CD8-positive, alpha-beta memory T cell (primary cell): ENCODE measurements at regions not wholly inside any gene's neighbourhood (a gene's known extent, or its start where the extent isn't known, plus 50 kb on each side); places are given as distances from the start of the nearest gene placed in this dataset.

Experiments used
- CTCF ChIA-PET: fragments of 350-600 bp; sonication (Branson Sonifier 250); formaldehyde crosslinking; loops from one replicate; lab custom pipeline; 2021; ENCODE audit warnings: antibody characterized with exemption; lab: Charles Lee
- POLR2A ChIA-PET: fragments of 350-600 bp; sonication (Branson Sonifier 250); formaldehyde crosslinking; loops from one replicate; lab custom pipeline; 2021; ENCODE audit warnings: antibody characterized with exemption; lab: Charles Lee
- DNase-seq, 5 donors: peaks; one replicate each; pipeline versions ENCODE4 v3.0.0 to v3.0.0-alpha.2; 2020 to 2022; ENCODE audit warnings: mixed read lengths in 1 of 5
- H3K27ac ChIP-seq: one replicate; pipeline ENCODE4 v1.7.0; 2013; ENCODE audit warnings: low read depth, mild to moderate bottlenecking, low read length, moderate library complexity
- H3K27me3 ChIP-seq: 2 replicates; pipeline ENCODE4 v1.7.0; 2013; ENCODE audit warnings: low read length, mild to moderate bottlenecking; ENCODE audit not compliant: insufficient read depth, poor library complexity, severe bottlenecking
- H3K36me3 ChIP-seq: 2 replicates; pipeline ENCODE4 v1.7.0; 2013; ENCODE audit warnings: mild to moderate bottlenecking, low read length, moderate library complexity; ENCODE audit not compliant: insufficient read depth
- H3K4me1 ChIP-seq: 2 replicates; pipeline ENCODE4 v1.7.0; 2013; ENCODE audit warnings: mild to moderate bottlenecking, low read length, moderate library complexity; ENCODE audit not compliant: insufficient read depth
- H3K4me3 ChIP-seq: 2 replicates; pipeline ENCODE4 v1.7.0; 2013; ENCODE audit warnings: mild to moderate bottlenecking, low read length
- H3K9me3 ChIP-seq: 2 replicates; pipeline ENCODE4 v1.7.0; 2013; ENCODE audit warnings: mild to moderate bottlenecking, low read length
- H3K27ac Mint-ChIP-seq, 8 donors: one replicate each; pipeline ENCODE4 v1.8.0; 2020 to 2021; ENCODE audit warnings: mixed read lengths in 8 of 8, mild to moderate bottlenecking in 6 of 8, inconsistent platforms in 3 of 8, moderate library complexity in 3 of 8
- H3K27me3 Mint-ChIP-seq, 2 donors: one replicate each; pipeline ENCODE4 v1.8.0; 2020 to 2021; ENCODE audit warnings: mixed read lengths in 2 of 2, mild to moderate bottlenecking in 1 of 2, moderate library complexity in 1 of 2
- H3K36me3 Mint-ChIP-seq, 3 donors: one replicate each; pipeline ENCODE4 v1.8.0; 2020 to 2021; ENCODE audit warnings: mixed read lengths in 3 of 3, inconsistent platforms in 1 of 3, mild to moderate bottlenecking in 1 of 3
- H3K4me1 Mint-ChIP-seq, 3 donors: one replicate each; pipeline ENCODE4 v1.8.0; 2020 to 2021; ENCODE audit warnings: mixed read lengths in 3 of 3, inconsistent platforms in 1 of 3, mild to moderate bottlenecking in 1 of 3
- H3K4me3 Mint-ChIP-seq, 7 donors: one replicate each; pipeline ENCODE4 v1.8.0; 2020 to 2021; ENCODE audit warnings: mixed read lengths in 7 of 7, mild to moderate bottlenecking in 6 of 7, moderate library complexity in 4 of 7, inconsistent platforms in 2 of 7
- H3K9me3 Mint-ChIP-seq, 5 donors: one replicate each; pipeline ENCODE4 v1.8.0; 2020 to 2022; ENCODE audit warnings: mixed read lengths in 5 of 5, mild to moderate bottlenecking in 3 of 5, moderate library complexity in 2 of 5, inconsistent platforms in 1 of 5

- CTCF ChIA-PET = no interaction called here
- H3K27me3 Mint-ChIP-seq = no peaks in the 10 kb centered on the region
Observed at GRCh38 chr16:65469116-65469515, 347.3 kb upstream of the CDH11 start.

GRCh38 chr16:65468133-65468532 lies 346.3 kb upstream of the CDH11 start:
- no peak overlapping the region for H3K4me3 ChIP-seq
- ChIA-PET POLR2A (no interaction called here), CTCF (no interaction called here)
- peaks cover 0 to 21% (median 3%) of the 10 kb centered on the region in 5 donors for H3K9me3 Mint-ChIP-seq
- H3K27ac ChIP-seq = no peak overlapping the region
- no peak for DNase-seq
- no peaks in the 10 kb centered on the region for H3K36me3 Mint-ChIP-seq
- H3K9me3 ChIP-seq = no peaks in the 10 kb centered on the region
- no peaks in the 10 kb centered on the region for H3K4me1 ChIP-seq
- H3K36me3 ChIP-seq = no peaks in the 10 kb centered on the region
- H3K27ac Mint-ChIP-seq = no peak overlapping the region
- no peak overlapping the region for H3K4me3 Mint-ChIP-seq
- no peaks in the 10 kb centered on the region for H3K27me3 Mint-ChIP-seq
- H3K4me1 Mint-ChIP-seq = no peaks in the 10 kb centered on the region
- H3K27me3 ChIP-seq = no peaks in the 10 kb centered on the region

More at GRCh38 chr16:65469116-65469515, 347.3 kb upstream of the CDH11 start:
- H3K4me1 Mint-ChIP-seq = no peaks in the 10 kb centered on the region
- Histone ChIP-seq H3K27me3 (no peaks in the 10 kb centered on the region), H3K36me3 (no peaks in the 10 kb centered on the region), H3K27ac (no peak overlapping the region), H3K9me3 (no peaks in the 10 kb centered on the region), H3K4me3 (no peak overlapping the region), H3K4me1 (no peaks in the 10 kb centered on the region)
- POLR2A ChIA-PET = no interaction called here
- peaks cover 2 to 22% (median 4%) of the 10 kb centered on the region in 5 donors for H3K9me3 Mint-ChIP-seq
- DNase-seq = no peak
- no peak overlapping the region for H3K4me3 Mint-ChIP-seq
- no peak overlapping the region for H3K27ac Mint-ChIP-seq
- H3K36me3 Mint-ChIP-seq = no peaks in the 10 kb centered on the region

DNA sequence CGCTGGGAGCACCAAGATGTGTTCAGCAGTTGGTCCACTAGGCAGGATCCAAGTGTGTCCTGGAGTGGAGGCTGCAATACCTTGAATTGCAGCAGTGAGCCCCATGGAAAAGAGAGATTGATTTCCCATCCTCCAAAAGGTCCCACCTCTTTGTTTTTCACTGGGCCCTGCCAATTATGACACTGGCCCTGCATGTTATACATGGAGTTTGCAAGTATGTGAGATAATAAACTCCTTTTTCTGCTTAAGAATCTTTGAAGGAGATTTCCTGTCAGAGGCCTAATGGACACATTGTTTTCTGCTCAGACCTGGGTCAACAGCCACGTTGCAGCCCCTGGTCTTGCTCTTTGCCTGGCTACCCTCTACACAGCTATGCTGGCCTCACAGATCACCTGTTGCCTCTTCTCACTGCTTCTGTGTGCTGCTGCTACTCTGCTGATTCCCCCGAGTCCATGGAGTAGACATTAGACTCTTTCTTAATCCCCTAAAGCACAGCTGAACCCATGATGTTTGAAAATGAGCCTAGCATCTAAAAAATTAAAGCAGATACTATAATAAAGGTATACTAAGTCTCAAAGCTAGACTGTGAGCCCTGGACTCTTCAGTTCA lies 341.9 kb upstream of the CDH11 start:
- Histone ChIP-seq H3K27me3 (no peaks in the 10 kb centered on the region), H3K4me1 (no peaks in the 10 kb centered on the region), H3K36me3 (no peaks in the 10 kb centered on the region), H3K27ac (no peak overlapping the region), H3K4me3 (no peak overlapping the region), H3K9me3 (no peaks in the 10 kb centered on the region)
- POLR2A ChIA-PET = no interaction called here
- DNase-seq = no peak
- CTCF ChIA-PET = no interaction called here
- no peaks in the 10 kb centered on the region for H3K27me3 Mint-ChIP-seq
- H3K4me3 Mint-ChIP-seq = no peak overlapping the region
- peaks cover 3 to 21% (median 3%) of the 10 kb centered on the region in 5 donors for H3K9me3 Mint-ChIP-seq
- no peaks in the 10 kb centered on the region for H3K4me1 Mint-ChIP-seq
- no peaks in the 10 kb centered on the region for H3K36me3 Mint-ChIP-seq
- H3K27ac Mint-ChIP-seq = no peak overlapping the region

DNA sequence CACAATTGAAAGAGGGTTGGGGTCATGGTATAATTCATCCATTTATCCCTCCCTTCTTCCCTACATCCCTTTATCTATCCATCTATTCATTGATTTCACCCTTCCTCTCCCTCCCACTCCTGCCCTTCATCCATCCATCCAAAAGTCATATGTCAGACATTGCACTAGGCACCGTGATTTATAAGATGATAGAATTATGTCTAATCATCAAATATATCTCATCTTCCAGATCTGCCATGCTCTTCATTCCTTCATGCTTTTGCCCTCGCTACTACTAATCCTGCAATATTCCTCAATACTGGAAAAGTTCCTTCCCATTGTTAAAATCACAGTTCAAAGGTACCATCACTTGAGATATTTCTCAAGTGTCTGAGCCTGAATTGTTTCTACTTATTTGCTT lies 335.2 kb upstream of the CDH11 start:
- H3K27ac Mint-ChIP-seq = no peak overlapping the region
- H3K9me3 Mint-ChIP-seq = peaks cover 4 to 23% (median 10%) of the 10 kb centered on the region in 5 donors
- H3K36me3 Mint-ChIP-seq = no peaks in the 10 kb centered on the region
- Histone ChIP-seq H3K27me3 (no peaks in the 10 kb centered on the region), H3K4me1 (no peaks in the 10 kb centered on the region), H3K36me3 (no peaks in the 10 kb centered on the region), H3K27ac (no peak overlapping the region), H3K9me3 (no peaks in the 10 kb centered on the region), H3K4me3 (no peak overlapping the region)
- H3K27me3 Mint-ChIP-seq = no peaks in the 10 kb centered on the region
- no peak for DNase-seq
- no peak overlapping the region for H3K4me3 Mint-ChIP-seq
- ChIA-PET POLR2A (no interaction called here), CTCF (no interaction called here)
- H3K4me1 Mint-ChIP-seq = no peaks in the 10 kb centered on the region

DNA sequence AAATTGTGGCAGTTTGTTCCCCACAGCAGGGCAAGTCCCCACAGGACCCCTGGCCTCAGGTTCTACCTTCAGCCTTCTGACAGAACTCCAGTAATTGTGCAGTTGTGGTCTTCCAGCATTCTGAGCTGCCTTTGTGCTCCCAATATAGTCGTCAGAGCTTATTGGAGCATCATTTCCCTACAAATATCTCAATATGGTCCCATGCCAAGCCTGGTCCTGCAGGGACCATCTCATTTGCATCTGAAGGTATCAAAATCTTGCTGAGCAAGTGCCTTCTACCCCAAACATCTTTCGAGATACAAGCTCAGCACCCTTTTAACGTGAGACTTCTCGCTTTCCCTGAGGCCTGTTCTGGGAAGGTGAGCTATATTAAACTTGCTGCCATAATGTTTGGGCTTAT lies 333.9 kb upstream of the CDH11 start:
- Histone ChIP-seq H3K4me1 (no peaks in the 10 kb centered on the region), H3K27me3 (no peaks in the 10 kb centered on the region), H3K36me3 (no peaks in the 10 kb centered on the region), H3K9me3 (no peaks in the 10 kb centered on the region), H3K27ac (no peak overlapping the region), H3K4me3 (no peak overlapping the region)
- Mint-ChIP-seq H3K27me3 (no peaks in the 10 kb centered on the region), H3K4me3 (no peak overlapping the region), H3K9me3 (peaks cover 8 to 23% (median 12%) of the 10 kb centered on the region in 5 donors), H3K27ac (no peak overlapping the region), H3K36me3 (no peaks in the 10 kb centered on the region), H3K4me1 (no peaks in the 10 kb centered on the region)
- ChIA-PET CTCF (no interaction called here), POLR2A (no interaction called here)
- no peak for DNase-seq

- H3K4me1 Mint-ChIP-seq = no peaks in the 10 kb centered on the region
Observed at GRCh38 chr16:65453646-65454045, 331.8 kb upstream of the CDH11 start.

GRCh38 chr16:65449526-65449925 lies 327.7 kb upstream of the CDH11 start:
- H3K27me3 Mint-ChIP-seq = peaks cover 0 to 4% of the 10 kb centered on the region in 2 donors
- CTCF ChIA-PET = no interaction called here
- H3K27ac Mint-ChIP-seq = no peak overlapping the region

More at GRCh38 chr16:65453646-65454045, 331.8 kb upstream of the CDH11 start:
- Mint-ChIP-seq H3K4me3 (no peak overlapping the region), H3K9me3 (peaks cover 5 to 20% (median 14%) of the 10 kb centered on the region in 5 donors), H3K27me3 (no peaks in the 10 kb centered on the region), H3K27ac (no peak overlapping the region), H3K36me3 (no peaks in the 10 kb centered on the region)
- Histone ChIP-seq H3K9me3 (no peaks in the 10 kb centered on the region), H3K4me1 (no peaks in the 10 kb centered on the region), H3K36me3 (no peaks in the 10 kb centered on the region), H3K27me3 (no peaks in the 10 kb centered on the region), H3K27ac (no peak overlapping the region), H3K4me3 (no peak overlapping the region)
- ChIA-PET POLR2A (no interaction called here), CTCF (no interaction called here)
- DNase-seq = no peak

DNA sequence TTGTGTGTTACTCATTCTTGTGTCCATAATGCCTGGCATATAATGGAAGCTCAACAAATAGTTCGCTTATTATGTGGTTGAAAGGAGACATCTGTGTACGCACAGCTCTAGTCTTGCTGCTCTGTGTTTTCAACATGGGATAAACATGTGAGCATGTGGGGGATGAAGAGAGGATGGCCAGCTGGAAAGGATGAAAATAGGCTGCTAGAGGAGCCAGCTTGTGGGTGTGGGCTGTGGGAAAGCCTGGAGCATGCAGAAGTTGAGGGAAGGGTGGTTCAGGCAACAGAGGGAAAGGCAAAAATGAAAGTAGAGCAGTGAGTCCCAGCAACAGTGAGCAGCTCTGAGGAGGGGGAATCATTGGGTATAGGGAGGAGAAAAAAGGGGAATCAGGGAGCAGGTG lies 324.6 kb upstream of the CDH11 start:
- no peaks in the 10 kb centered on the region for H3K27me3 ChIP-seq
- ChIA-PET CTCF (no interaction called here), POLR2A (no interaction called here)
- Mint-ChIP-seq H3K4me1 (no peaks in the 10 kb centered on the region), H3K27me3 (peaks cover 0 to 4% of the 10 kb centered on the region in 2 donors), H3K27ac (no peak overlapping the region), H3K36me3 (no peaks in the 10 kb centered on the region), H3K4me3 (no peak overlapping the region), H3K9me3 (peaks cover 7 to 30% (median 10%) of the 10 kb centered on the region in 5 donors)
- H3K27ac ChIP-seq = no peak overlapping the region
- H3K4me3 ChIP-seq = no peak overlapping the region
- no peaks in the 10 kb centered on the region for H3K4me1 ChIP-seq
- no peak for DNase-seq
- no peaks in the 10 kb centered on the region for H3K36me3 ChIP-seq
- no peaks in the 10 kb centered on the region for H3K9me3 ChIP-seq

More at GRCh38 chr16:65449526-65449925, 327.7 kb upstream of the CDH11 start:
- Histone ChIP-seq H3K27ac (no peak overlapping the region), H3K4me3 (no peak overlapping the region), H3K9me3 (no peaks in the 10 kb centered on the region), H3K4me1 (no peaks in the 10 kb centered on the region), H3K36me3 (no peaks in the 10 kb centered on the region), H3K27me3 (no peaks in the 10 kb centered on the region)
- no peak for DNase-seq
- POLR2A ChIA-PET = no interaction called here
- Mint-ChIP-seq H3K4me3 (no peak overlapping the region), H3K4me1 (no peaks in the 10 kb centered on the region), H3K9me3 (peaks cover 9 to 28% (median 16%) of the 10 kb centered on the region in 5 donors), H3K36me3 (no peaks in the 10 kb centered on the region)
